ENCODE measurements at regions not wholly inside any gene's neighbourhood (a gene's known extent, or its start where the extent isn't known, plus 50 kb on each side); places are given as distances from the start of the nearest gene placed in this dataset.

- peak; percentile 21; the same call in 1 of the 2 replicates for TF ChIP-seq RREB1 (CRISPR knock-in tag; IDR thresholded peaks at IDR 0.05)
- TF ChIP-seq SRSF3 (IDR thresholded peaks at IDR 0.05; ENCODE audit: insufficient read depth, low read length): no peak
- TF ChIP-seq RUNX1 (IDR thresholded peaks at IDR 0.05; ENCODE audit: low read depth): no peak
- TF ChIP-seq CREB3L1 (IDR thresholded peaks at IDR 0.05; ENCODE audit: borderline replicate concordance, low read depth): peak; percentile 29; the same call in 1 of the 2 replicates
- TF ChIP-seq HOMEZ (CRISPR knock-in tag; IDR thresholded peaks at IDR 0.05): 0 out of 2 replicates have a peak, but pooled peaks have one; percentile 51
- TF ChIP-seq IRF9 (tag; IDR thresholded peaks at IDR 0.05): no peak
- no peak for TF ChIP-seq ZNF282 (CRISPR knock-in tag; IDR thresholded peaks at IDR 0.05)
- TF ChIP-seq SETDB1 (IDR thresholded peaks at IDR 0.05; ENCODE audit: low read length): no peak
- TF ChIP-seq NFIC (IDR thresholded peaks at IDR 0.05): peak; percentile 56; the same call in 1 of the 2 replicates
- TF ChIP-seq HSF4 (CRISPR knock-in tag; IDR thresholded peaks at IDR 0.05; ENCODE audit: borderline replicate concordance): peak; percentile 67; the same call in 1 of the 2 replicates
- TF ChIP-seq SRF (CRISPR knock-in tag; IDR thresholded peaks at IDR 0.05): peak; percentile 87 to 99
- TF ChIP-seq STAT6 (CRISPR knock-in tag; IDR thresholded peaks at IDR 0.05): no peak
- TF ChIP-seq FOXA3 (CRISPR knock-in tag; conservative IDR thresholded peaks at IDR 0.05 in 1 of 2, IDR thresholded peaks at IDR 0.05 in 1 of 2): peak; percentile 98
Measured at GRCh38 chr1:58884706-58885661, 101.1 kb upstream of the JUN start (continued).
